ENCODE measurements at regions not wholly inside any gene's neighbourhood (a gene's known extent, or its start where the extent isn't known, plus 50 kb on each side); places are given as distances from the start of the nearest gene placed in this dataset.

DNA sequence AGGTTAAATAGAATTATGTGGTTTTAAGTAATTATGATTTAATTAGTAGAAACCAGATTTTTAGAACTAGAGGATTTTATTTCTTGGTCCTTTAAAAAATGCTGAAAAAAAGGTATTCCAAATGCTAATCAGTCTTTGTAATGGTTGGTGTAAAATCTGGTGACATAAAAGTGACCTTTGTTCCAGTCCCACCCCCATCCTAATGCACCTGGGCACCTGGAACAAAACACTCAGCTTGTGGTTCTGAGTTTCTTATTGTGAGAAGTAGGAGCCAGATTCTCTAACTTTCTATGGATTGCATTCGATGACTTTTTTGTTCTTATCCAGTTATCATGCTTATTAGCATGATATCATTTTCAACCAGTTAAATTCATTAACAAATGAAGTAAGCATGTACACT, 115.1 kb upstream of the CTNND2 start:
- BruUV-seq (replicated peaks): no TSS peak
- H3K27ac Mint-ChIP-seq (ENCODE audit: low read depth, unreplicated experiment): no peak overlapping the region
- H3K4me1 Mint-ChIP-seq (ENCODE audit: insufficient read depth, unreplicated experiment): no peaks in the 10 kb centered on the region
- DNase-seq (ENCODE audit: unreplicated experiment): no peak
- no peak overlapping the region for H3K4me3 Mint-ChIP-seq (ENCODE audit: unreplicated experiment)
- H3K36me3 Mint-ChIP-seq (ENCODE audit: insufficient read depth, unreplicated experiment): no peaks in the 10 kb centered on the region
- intact Hi-C loops (cut with micrococcal nuclease): no loop called here
- ChIA-PET CTCF (interaction anchor here (0.6 to 4.1 kb wide), 5 partner anchors 10 to 1392 kb away, joined by 3 to 18 read pairs (median 3); no protein-coding TSS in a partner anchor), POLR2A (no interaction called here)
- H3K9me3 Mint-ChIP-seq (ENCODE audit: unreplicated experiment): no peaks in the 10 kb centered on the region
- no peak for TF ChIP-seq CTCF (IDR thresholded peaks at IDR 0.05; ENCODE audit: unreplicated experiment)
- no peaks in the 10 kb centered on the region for H3K27me3 Mint-ChIP-seq (ENCODE audit: insufficient read depth, unreplicated experiment)

GRCh38 chr5:12017007-12017406, 112.8 kb upstream of the CTNND2 start:
- CTCF ChIA-PET: interaction anchor here (4.1 kb wide), 1 partner anchor 749 kb away, joined by 18 read pairs; no protein-coding TSS in a partner anchor

GRCh38 chr5:12016159-12016746, 112.0 kb upstream of the CTNND2 start:
- Mint-ChIP-seq H3K4me3 (ENCODE audit: unreplicated experiment) (no peak overlapping the region), H3K4me1 (ENCODE audit: insufficient read depth, unreplicated experiment) (no peaks in the 10 kb centered on the region), H3K9me3 (ENCODE audit: unreplicated experiment) (no peaks in the 10 kb centered on the region), H3K36me3 (ENCODE audit: insufficient read depth, unreplicated experiment) (no peaks in the 10 kb centered on the region), H3K27me3 (ENCODE audit: insufficient read depth, unreplicated experiment) (no peaks in the 10 kb centered on the region), H3K27ac (ENCODE audit: low read depth, unreplicated experiment) (no peak overlapping the region)
- DNase-seq (ENCODE audit: unreplicated experiment): no peak
- no peak for TF ChIP-seq CTCF (IDR thresholded peaks at IDR 0.05; ENCODE audit: unreplicated experiment)
- intact Hi-C loops (cut with micrococcal nuclease): no loop called here
- POLR2A ChIA-PET: interaction anchor here (0.7 kb wide), 1 partner anchor 1941 kb away, joined by 3 read pairs; no protein-coding TSS in a partner anchor
- BruUV-seq (replicated peaks): no TSS peak
- CTCF ChIA-PET: interaction anchor here (0.5 to 1.2 kb wide), 7 partner anchors 9 to 749 kb away, joined by 3 to 5 read pairs (median 3); no protein-coding TSS in a partner anchor

More at GRCh38 chr5:12017007-12017406, 112.8 kb upstream of the CTNND2 start:
- no peak for DNase-seq (ENCODE audit: unreplicated experiment)
- no peaks in the 10 kb centered on the region for H3K36me3 Mint-ChIP-seq (ENCODE audit: insufficient read depth, unreplicated experiment)
- intact Hi-C loops (cut with micrococcal nuclease): no loop called here
- no peak overlapping the region for H3K4me3 Mint-ChIP-seq (ENCODE audit: unreplicated experiment)
- no peaks in the 10 kb centered on the region for H3K27me3 Mint-ChIP-seq (ENCODE audit: insufficient read depth, unreplicated experiment)
- no peaks in the 10 kb centered on the region for H3K4me1 Mint-ChIP-seq (ENCODE audit: insufficient read depth, unreplicated experiment)
- H3K27ac Mint-ChIP-seq (ENCODE audit: low read depth, unreplicated experiment): no peak overlapping the region
- H3K9me3 Mint-ChIP-seq (ENCODE audit: unreplicated experiment): no peaks in the 10 kb centered on the region
- POLR2A ChIA-PET: interaction anchor here (0.6 kb wide), 1 partner anchor 1762 kb away, joined by 3 read pairs; no protein-coding TSS in a partner anchor
- BruUV-seq (replicated peaks): no TSS peak
- TF ChIP-seq CTCF (IDR thresholded peaks at IDR 0.05; ENCODE audit: unreplicated experiment): no peak

- POLR2A ChIA-PET: no interaction called here
- Mint-ChIP-seq H3K27ac (ENCODE audit: low read depth, unreplicated experiment) (no peak overlapping the region), H3K9me3 (ENCODE audit: unreplicated experiment) (peaks cover 8% of the 10 kb centered on the region), H3K4me3 (ENCODE audit: unreplicated experiment) (no peak overlapping the region), H3K27me3 (ENCODE audit: insufficient read depth, unreplicated experiment) (no peaks in the 10 kb centered on the region), H3K4me1 (ENCODE audit: insufficient read depth, unreplicated experiment) (no peaks in the 10 kb centered on the region), H3K36me3 (ENCODE audit: insufficient read depth, unreplicated experiment) (no peaks in the 10 kb centered on the region)
- BruUV-seq (replicated peaks): no TSS peak
- TF ChIP-seq CTCF (IDR thresholded peaks at IDR 0.05; ENCODE audit: unreplicated experiment): no peak
- intact Hi-C loops (cut with micrococcal nuclease): no loop called here
- no peak for DNase-seq (ENCODE audit: unreplicated experiment)
- CTCF ChIA-PET: interaction anchor here (1.0 kb wide), 1 partner anchor 746 kb away, joined by 5 read pairs; no protein-coding TSS in a partner anchor
These were observed 109.1 kb upstream of the CTNND2 start for GRCh38 chr5:12013351-12013750.

Data from MCF 10A (cell line).